Astrocyte of the spinal cord (primary cell): ENCODE measurements at regions not wholly inside any gene's neighbourhood (a gene's known extent, or its start where the extent isn't known, plus 50 kb on each side); places are given as distances from the start of the nearest gene placed in this dataset.

Source experiments
- DNase-seq: peaks from one replicate; pipeline ENCODE4 v3.0.0; 2011; ENCODE audit warnings: low read depth, low spot score
- H3K4me3 ChIP-seq: 2 replicates; pipeline ENCODE4 v1.5.1; 2011; ENCODE audit warnings: low read depth, mild to moderate bottlenecking, low read length, moderate library complexity
- CTCF ChIP-seq: IDR thresholded peaks from 2 replicates; pipeline ENCODE4 v1.5.1; 2012; ENCODE audit warnings: low read depth, mild to moderate bottlenecking, low read length, inconsistent platforms
- in situ Hi-C: cut with HindIII; loops from 2 replicates; pipeline ENCODE4 v1.10.0; 2017; ENCODE audit warnings: low sequenced_read_pairs

DNA sequence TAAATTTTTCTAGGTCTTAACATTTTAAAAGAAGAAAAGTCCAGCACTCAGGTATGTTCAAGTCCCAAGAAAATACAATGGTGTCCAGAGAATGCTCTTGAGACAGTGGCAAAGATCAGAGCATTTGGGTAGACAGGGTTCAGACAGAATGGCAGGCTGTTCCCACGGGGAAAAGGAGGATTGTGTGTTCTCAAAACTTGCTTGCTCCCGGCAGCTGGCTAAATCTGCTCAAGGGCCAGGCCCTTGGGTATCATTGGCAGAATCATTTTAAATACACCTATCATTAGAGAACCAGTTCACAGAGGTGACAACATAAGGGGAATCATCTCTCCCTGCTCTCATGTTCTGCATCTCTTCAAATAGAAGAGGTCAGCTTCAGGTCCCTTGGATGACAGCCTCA lies 456.3 kb downstream of the DTHD1 start:
- in situ Hi-C loops = no loop called here
- DNase-seq = no peak
- no peak for TF ChIP-seq CTCF
- H3K4me3 ChIP-seq = no peak overlapping the region

GRCh38 chr4:36740796-36741310 lies 459.4 kb downstream of the DTHD1 start:
- DNase-seq = no peak
- in situ Hi-C loops = no loop called here
- no peak for TF ChIP-seq CTCF
- no peak overlapping the region for H3K4me3 ChIP-seq

DNA sequence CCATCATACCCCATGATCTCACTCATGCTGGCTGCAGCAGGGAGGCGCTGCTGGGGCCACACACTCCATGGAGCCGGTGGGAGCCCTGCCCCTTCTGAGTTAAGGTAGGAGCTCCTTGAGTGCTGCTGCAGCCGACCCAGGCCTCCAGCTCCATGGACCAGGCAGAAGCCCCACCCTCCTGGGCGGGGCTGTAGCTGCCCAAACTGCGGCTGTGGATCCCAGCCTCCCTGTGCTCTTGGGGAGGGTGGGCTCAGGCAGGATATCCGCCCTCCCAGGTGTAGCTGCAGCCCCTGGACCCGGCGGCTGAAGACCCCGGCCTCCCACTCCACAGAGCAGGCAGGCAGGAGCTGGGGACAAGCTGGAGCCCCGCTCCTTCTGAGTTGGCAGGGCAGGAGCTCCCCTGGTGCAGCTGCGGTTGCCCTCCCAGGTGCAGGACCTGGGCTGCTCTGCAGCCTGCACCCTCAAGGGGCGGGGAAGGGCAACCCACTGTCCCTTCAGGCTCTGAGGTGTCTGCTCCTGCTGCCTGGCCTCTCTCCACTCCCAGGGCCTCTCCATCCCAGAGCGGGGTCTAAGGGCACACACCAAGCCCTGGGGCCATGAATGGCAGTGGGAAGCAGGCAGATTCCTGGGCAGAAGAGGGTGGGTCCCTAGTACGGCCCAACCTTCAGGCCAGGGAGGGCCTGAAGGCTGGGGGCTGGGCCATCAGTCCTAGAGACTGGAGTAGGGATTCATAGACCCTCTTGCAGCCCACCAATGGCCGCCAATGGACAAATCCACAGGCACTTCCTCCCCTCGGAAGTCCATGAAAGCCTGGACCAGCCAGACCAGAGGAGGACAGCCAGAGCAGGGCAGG lies 466.1 kb downstream of the DTHD1 start:
- no peak for TF ChIP-seq CTCF
- DNase-seq = no peak
- H3K4me3 ChIP-seq = no peak overlapping the region
- in situ Hi-C loops = no loop called here

DNA sequence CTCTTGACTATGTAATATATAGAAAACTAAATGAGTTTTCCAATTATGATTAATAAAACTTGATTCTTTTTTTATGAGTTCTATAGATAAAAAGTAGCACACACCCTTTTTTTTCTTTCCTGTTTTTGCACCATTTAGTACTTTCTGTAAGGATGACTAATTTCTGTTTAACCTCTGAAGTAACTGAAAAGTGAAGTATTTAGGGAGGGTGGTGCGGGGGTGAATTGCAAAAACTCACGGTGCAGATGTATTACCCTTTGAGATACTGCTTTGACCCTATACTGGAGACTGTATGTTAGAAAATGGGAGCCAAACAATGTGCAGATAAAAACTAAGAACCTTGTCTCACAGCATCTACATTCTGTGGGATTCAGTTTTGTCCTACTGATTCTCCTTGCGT lies 471.6 kb downstream of the DTHD1 start:
- DNase-seq = no peak
- no peak overlapping the region for H3K4me3 ChIP-seq
- TF ChIP-seq CTCF = no peak
- in situ Hi-C loops = no loop called here

- in situ Hi-C loops = no loop called here
- DNase-seq = no peak
- no peak overlapping the region for H3K4me3 ChIP-seq
- TF ChIP-seq CTCF = no peak
Measured at GRCh38 chr4:36757580-36758311, 476.3 kb downstream of the DTHD1 start.

DNA sequence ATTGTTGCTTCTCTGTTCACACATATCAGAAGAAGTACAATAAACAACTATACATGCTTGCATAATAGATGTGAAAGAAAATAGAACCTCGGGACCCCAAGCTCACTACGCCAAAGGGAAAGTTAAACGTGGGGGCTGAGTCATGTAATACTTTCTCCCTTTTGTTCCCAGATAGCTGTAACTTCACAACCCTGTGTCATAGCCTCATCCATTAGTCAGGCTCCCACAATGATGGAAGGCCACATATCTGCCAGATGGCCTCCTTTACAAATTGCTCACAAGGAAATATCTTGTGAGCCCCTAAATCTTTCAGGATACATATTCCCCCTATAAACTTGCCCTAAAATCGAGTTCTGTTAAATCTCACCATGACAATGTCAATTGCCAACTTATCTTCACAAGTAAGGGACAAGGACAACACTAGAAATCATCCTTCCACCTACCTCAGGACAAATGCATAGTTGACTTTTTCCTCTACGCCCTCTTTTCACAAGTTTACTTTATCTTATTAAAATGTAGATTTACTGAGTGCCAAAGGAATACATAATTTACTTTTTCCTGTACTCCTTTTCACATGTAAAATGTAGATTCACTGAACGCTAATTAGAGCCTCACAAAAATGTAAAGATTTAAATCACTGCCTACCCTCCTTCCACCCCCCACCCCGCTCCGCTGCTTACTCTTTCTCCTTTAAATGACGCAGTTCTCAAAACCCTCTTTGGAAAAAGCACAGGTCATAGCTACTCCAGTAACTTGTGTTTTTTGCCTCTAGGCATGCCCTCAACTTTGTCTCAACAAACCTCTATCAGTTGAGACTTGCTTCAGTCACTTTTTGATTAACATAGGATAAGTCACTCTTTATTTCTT lies 477.1 kb downstream of the DTHD1 start:
- TF ChIP-seq CTCF = no peak
- no peak for DNase-seq
- in situ Hi-C loops = no loop called here
- H3K4me3 ChIP-seq = no peak overlapping the region
